ENCODE measurements at regions not wholly inside any gene's neighbourhood (a gene's known extent, or its start where the extent isn't known, plus 50 kb on each side); places are given as distances from the start of the nearest gene placed in this dataset.
"Not testable (repeated sequence)": the region's sequence is repeated elsewhere in the genome, so short reads cannot be mapped to it uniquely, and the experiment has no call there.

DNA sequence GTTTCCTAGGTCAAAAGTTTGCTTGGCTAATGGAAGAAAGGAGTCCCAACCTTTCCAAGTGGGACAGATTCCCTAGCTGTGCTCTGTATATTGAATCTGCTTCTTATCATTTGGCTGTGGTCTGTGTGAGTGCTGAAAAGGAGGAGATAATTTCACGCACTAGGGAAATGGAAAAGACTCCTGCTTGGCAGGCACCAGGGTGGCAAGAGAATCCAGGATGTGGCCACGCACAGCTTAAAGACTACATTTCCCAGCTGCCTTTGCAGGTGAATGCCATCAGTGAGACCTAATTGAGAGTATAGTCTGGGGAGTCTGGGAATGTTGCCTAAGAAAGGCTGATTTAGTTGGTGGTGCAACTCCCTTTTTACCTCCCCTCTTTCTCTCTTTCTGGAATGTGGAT, 253.5 kb upstream of the PLGLB1 start:
- DNase-seq (ENCODE audit: low read depth, low spot score); H3K27ac ChIP-seq (ENCODE audit: low read length); H3K36me3 ChIP-seq (ENCODE audit: control insufficient read depth, insufficient read depth, low read length); H3K4me3 ChIP-seq (ENCODE audit: low read length); H3K4me1 ChIP-seq (ENCODE audit: control insufficient read depth, insufficient read depth, low read length); H3K27me3 ChIP-seq (ENCODE audit: control insufficient read depth, insufficient read depth, low read length); H3K9me3 ChIP-seq (ENCODE audit: control insufficient read depth, insufficient read depth, low read length): not testable (repeated sequence)
- WGBS (ENCODE audit: insufficient coverage, insufficient read length), result no CpG with 5 or more reads among the region's 2 CpGs

DNA sequence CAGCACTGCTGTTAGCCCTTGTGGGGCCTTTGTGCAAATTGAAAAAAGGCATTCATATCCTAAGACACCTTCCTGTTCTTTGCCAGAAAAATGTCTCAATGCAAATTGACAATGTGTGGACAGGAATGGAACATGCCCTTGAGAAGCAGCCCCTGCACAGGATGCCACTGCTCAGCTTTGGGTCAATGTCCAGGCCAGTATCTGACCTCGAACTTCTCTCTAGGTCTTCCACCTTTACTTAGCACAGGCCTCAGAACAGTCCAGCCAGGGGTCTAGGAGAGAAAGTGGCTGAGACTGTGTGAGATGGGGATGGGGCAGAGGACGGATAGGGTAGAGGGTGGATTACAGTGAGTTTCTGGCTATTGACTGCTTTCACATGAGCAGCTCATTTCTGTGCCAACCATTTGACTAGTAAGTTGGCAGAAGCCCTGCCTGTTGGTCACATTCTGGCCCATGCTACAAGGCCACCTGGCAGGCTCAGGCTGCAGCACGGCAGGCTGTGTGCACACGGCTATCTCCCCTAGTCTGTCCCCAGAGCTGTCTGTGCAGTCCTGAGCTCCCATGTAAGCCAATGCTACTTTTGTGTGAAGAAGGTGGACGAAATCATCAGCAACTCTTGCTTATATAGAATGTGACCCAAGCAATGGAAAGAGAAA, 254.5 kb upstream of the PLGLB1 start:
- no CpG with 5 or more reads among the region's 5 CpGs for WGBS (ENCODE audit: insufficient coverage, insufficient read length)
- H3K4me1 ChIP-seq (ENCODE audit: control insufficient read depth, insufficient read depth, low read length); H3K4me3 ChIP-seq (ENCODE audit: low read length); DNase-seq (ENCODE audit: low read depth, low spot score); H3K27ac ChIP-seq (ENCODE audit: low read length); H3K36me3 ChIP-seq (ENCODE audit: control insufficient read depth, insufficient read depth, low read length); H3K9me3 ChIP-seq (ENCODE audit: control insufficient read depth, insufficient read depth, low read length); H3K27me3 ChIP-seq (ENCODE audit: control insufficient read depth, insufficient read depth, low read length): not testable (repeated sequence)

DNA sequence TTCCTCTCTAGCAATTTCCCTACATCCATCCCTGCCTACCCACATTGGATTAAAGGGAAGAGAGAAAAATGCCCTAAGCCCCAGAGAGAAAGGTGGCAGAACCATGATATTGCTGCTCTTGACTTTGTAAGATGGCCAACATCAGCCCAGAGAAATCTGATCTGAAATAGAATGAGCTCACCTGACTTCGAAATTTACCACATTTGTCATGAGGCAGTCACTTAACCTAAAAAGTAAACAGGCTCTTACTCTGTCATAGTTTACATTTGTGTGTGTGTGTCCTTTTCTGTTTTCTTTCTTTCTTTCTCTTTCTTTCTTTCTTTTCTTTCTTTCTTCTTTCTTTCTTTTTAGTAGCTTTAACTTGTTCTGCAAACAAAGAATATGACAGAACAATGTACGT, 255.0 kb upstream of the PLGLB1 start:
- no CpG with 5 or more reads among the region's 2 CpGs for WGBS (ENCODE audit: insufficient coverage, insufficient read length)
- H3K36me3 ChIP-seq (ENCODE audit: control insufficient read depth, insufficient read depth, low read length); H3K9me3 ChIP-seq (ENCODE audit: control insufficient read depth, insufficient read depth, low read length); H3K27ac ChIP-seq (ENCODE audit: low read length); H3K27me3 ChIP-seq (ENCODE audit: control insufficient read depth, insufficient read depth, low read length); H3K4me1 ChIP-seq (ENCODE audit: control insufficient read depth, insufficient read depth, low read length); DNase-seq (ENCODE audit: low read depth, low spot score); H3K4me3 ChIP-seq (ENCODE audit: low read length): not testable (repeated sequence)

DNA sequence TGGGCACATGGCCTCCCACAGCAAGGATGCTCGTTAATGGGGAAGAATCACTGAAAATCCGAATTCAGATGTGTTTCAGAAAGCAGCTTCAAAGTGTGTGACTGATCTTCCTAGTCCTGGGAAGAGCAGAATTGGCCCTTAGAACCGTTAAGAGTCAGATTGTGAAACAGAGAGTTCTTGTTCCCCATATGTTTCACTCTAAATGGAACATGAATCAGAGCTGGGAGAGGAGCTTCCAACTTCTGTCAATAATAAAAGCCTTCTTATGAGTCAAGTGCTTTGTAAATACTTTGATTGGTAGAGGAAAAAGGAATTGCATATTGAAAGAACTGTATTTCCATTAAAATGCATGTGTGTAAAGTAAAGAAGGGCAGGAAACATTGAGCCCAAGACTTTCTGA, 256.1 kb upstream of the PLGLB1 start:
- WGBS (ENCODE audit: insufficient coverage, insufficient read length), result no CpG with 5 or more reads among the region's 3 CpGs
- not testable (repeated sequence) for H3K4me3 ChIP-seq (ENCODE audit: low read length); H3K4me1 ChIP-seq (ENCODE audit: control insufficient read depth, insufficient read depth, low read length); H3K27ac ChIP-seq (ENCODE audit: low read length); H3K9me3 ChIP-seq (ENCODE audit: control insufficient read depth, insufficient read depth, low read length); H3K27me3 ChIP-seq (ENCODE audit: control insufficient read depth, insufficient read depth, low read length); DNase-seq (ENCODE audit: low read depth, low spot score); H3K36me3 ChIP-seq (ENCODE audit: control insufficient read depth, insufficient read depth, low read length)

DNA sequence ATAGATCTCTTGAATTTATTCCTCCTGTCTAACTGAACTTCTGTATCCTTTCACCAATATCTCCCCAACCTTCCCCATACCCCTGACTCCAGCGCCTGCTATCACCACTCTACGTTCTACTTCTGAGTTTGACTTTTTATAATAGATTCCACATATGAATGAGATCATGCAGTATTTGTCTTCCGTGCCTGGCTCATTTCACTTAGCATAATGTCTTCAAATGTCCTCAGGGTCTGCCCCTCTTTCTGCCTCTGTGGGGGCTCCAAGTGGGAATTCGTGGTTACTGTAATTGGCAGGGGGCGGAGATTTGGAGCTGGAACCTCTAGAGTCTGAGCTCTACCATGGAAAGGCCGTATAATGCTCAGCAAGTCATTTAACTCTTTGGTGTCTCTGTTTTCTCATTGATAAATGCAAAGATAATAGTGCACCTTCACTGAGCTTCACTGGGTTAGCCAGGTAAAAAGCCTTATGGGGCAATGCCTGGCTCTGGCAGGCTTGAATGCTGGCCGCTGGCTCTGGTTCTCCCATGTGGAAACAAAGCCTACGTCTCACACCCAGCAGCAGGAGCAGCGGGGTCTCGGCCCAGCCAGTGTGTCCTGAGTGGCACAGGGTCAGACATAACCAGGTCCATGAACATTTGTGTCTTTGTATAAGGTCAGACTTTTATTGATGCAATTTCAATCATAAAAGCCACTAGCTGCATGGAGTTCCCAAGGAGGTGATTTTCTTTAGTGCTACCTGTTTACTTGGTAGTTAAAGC, 259.1 kb upstream of the PLGLB1 start:
- not testable (repeated sequence) for H3K4me1 ChIP-seq (ENCODE audit: control insufficient read depth, insufficient read depth, low read length); H3K27ac ChIP-seq (ENCODE audit: low read length); DNase-seq (ENCODE audit: low read depth, low spot score); H3K36me3 ChIP-seq (ENCODE audit: control insufficient read depth, insufficient read depth, low read length); H3K4me3 ChIP-seq (ENCODE audit: low read length); H3K9me3 ChIP-seq (ENCODE audit: control insufficient read depth, insufficient read depth, low read length); H3K27me3 ChIP-seq (ENCODE audit: control insufficient read depth, insufficient read depth, low read length)
- no CpG with 5 or more reads among the region's 10 CpGs for WGBS (ENCODE audit: insufficient coverage, insufficient read length)

DNA sequence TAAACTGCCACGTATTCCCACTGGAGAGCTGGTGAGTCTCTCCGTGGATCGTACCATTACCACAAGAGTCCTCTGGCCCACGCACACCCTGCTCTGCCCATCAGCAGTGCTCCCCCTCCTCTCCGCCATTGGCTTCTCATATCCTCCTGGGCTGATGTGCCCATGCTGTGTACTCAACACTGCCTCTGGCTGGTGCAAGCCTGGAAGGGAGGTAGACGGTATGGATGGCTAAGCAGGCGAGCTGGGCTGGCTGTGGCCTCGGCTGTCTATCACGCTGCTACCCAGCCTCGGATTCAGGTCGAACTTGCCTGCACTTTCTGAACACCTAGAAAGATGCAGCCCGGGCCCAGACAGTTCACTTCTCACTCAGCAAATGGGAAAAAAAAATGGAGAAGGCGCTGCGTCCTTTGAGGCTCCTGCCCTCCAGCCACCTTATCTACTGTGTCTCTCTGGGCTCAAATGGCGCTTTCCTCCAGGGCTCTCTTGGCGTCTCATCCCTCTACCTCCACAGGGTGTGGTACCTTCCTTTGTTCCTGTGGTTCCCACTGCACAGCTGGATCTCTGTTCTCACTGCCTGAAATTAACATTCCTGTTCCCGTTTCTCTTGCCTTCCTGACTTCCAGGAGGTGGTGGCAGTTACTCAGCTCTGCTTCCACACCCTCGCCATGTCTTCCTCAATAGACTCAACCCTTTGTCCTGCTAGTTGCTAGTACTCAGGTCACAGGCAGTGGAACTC, 262.3 kb upstream of the PLGLB1 start:
- not testable (repeated sequence) for H3K27me3 ChIP-seq (ENCODE audit: control insufficient read depth, insufficient read depth, low read length); H3K27ac ChIP-seq (ENCODE audit: low read length); H3K9me3 ChIP-seq (ENCODE audit: control insufficient read depth, insufficient read depth, low read length); H3K4me3 ChIP-seq (ENCODE audit: low read length); H3K4me1 ChIP-seq (ENCODE audit: control insufficient read depth, insufficient read depth, low read length); H3K36me3 ChIP-seq (ENCODE audit: control insufficient read depth, insufficient read depth, low read length)
- peak; percentile 5 for DNase-seq (ENCODE audit: low read depth, low spot score)
- no CpG with 5 or more reads among the region's 18 CpGs for WGBS (ENCODE audit: insufficient coverage, insufficient read length)

DNA sequence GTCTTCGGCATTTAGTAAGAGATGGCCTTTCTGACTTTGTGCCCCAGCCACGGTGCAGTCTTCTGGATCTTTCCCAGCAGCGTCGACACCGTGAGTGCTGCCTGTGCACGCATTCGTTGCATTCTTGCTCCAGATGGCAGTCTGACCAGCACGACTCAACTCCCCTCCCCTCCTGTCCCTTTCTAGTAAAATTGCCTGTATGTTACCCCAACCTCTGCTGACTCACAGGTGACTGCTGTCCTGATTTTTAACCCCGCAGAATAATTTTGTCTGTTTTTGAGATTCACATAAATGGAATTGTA, 262.8 kb upstream of the PLGLB1 start:
- H3K4me3 ChIP-seq (ENCODE audit: low read length); H3K36me3 ChIP-seq (ENCODE audit: control insufficient read depth, insufficient read depth, low read length); H3K27me3 ChIP-seq (ENCODE audit: control insufficient read depth, insufficient read depth, low read length); H3K27ac ChIP-seq (ENCODE audit: low read length); H3K4me1 ChIP-seq (ENCODE audit: control insufficient read depth, insufficient read depth, low read length); DNase-seq (ENCODE audit: low read depth, low spot score); H3K9me3 ChIP-seq (ENCODE audit: control insufficient read depth, insufficient read depth, low read length): not testable (repeated sequence)
- WGBS (ENCODE audit: insufficient coverage, insufficient read length), result no CpG with 5 or more reads among the region's 9 CpGs

DNA sequence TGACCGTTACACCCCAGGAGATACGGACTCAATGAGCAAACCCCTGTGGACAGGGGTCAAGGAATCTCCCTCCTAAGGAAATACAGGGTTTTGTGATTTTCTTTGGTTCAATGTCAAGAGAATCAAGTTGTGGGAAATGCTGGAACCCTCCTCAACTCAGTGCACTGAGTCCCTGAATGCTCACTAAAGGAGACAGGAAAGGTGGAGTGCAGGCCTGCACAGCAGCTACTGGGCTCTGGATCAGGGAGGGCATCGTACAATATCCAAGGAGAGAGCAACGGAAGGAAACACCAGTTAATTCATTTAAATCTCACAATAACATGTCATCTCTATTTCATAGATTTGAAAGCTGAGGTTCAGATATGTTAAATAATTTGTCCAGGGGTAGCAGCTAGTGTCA, 263.5 kb upstream of the PLGLB1 start:
- no CpG with 5 or more reads among the region's 4 CpGs for WGBS (ENCODE audit: insufficient coverage, insufficient read length)
- not testable (repeated sequence) for H3K36me3 ChIP-seq (ENCODE audit: control insufficient read depth, insufficient read depth, low read length)

DNA sequence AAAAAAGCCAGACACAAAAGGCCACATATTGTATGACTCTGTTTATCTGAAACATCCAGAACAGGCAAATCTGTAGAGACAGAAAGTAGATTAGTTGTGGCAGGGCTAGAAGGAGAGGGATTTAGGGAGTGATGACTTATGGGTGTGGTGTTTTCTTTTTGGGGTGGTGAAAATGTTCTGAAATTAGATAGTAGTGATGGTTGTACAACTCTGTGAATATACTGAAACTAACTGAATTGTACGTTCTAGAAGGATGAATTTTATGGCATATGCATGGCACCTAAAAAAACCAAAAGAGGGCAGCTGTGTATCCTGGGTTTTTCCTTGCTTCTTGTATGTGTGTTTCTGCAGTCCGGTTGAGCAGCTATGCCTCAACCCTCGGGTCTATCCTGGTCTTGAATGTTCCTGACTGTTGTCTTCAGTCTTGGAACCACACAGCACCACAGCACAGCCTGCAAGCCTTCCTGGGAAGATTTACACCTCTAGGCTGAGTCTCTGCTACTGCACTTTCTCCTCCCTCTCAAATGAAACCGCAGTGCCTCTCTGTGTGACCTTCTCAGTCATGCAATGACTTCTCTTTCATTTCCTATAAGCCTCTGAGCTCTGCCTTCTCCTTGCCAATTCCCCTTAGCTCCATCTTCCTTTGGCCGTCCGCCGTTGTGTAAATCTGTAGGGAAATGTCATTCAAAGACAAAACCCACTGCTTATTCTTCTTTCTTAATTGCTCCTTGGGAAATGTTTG, 269.1 kb upstream of the PLGLB1 start:
- WGBS (ENCODE audit: insufficient coverage, insufficient read length), result no CpG with 5 or more reads among the region's 7 CpGs
- H3K27me3 ChIP-seq (ENCODE audit: control insufficient read depth, insufficient read depth, low read length); DNase-seq (ENCODE audit: low read depth, low spot score); H3K9me3 ChIP-seq (ENCODE audit: control insufficient read depth, insufficient read depth, low read length); H3K4me1 ChIP-seq (ENCODE audit: control insufficient read depth, insufficient read depth, low read length); H3K4me3 ChIP-seq (ENCODE audit: low read length); H3K27ac ChIP-seq (ENCODE audit: low read length); H3K36me3 ChIP-seq (ENCODE audit: control insufficient read depth, insufficient read depth, low read length): not testable (repeated sequence)

More for the DNA sequence above, 263.5 kb upstream of the PLGLB1 start:
- H3K9me3 ChIP-seq (ENCODE audit: control insufficient read depth, insufficient read depth, low read length); H3K27ac ChIP-seq (ENCODE audit: low read length); H3K4me1 ChIP-seq (ENCODE audit: control insufficient read depth, insufficient read depth, low read length); H3K4me3 ChIP-seq (ENCODE audit: low read length); H3K27me3 ChIP-seq (ENCODE audit: control insufficient read depth, insufficient read depth, low read length); DNase-seq (ENCODE audit: low read depth, low spot score): not testable (repeated sequence)

DNA sequence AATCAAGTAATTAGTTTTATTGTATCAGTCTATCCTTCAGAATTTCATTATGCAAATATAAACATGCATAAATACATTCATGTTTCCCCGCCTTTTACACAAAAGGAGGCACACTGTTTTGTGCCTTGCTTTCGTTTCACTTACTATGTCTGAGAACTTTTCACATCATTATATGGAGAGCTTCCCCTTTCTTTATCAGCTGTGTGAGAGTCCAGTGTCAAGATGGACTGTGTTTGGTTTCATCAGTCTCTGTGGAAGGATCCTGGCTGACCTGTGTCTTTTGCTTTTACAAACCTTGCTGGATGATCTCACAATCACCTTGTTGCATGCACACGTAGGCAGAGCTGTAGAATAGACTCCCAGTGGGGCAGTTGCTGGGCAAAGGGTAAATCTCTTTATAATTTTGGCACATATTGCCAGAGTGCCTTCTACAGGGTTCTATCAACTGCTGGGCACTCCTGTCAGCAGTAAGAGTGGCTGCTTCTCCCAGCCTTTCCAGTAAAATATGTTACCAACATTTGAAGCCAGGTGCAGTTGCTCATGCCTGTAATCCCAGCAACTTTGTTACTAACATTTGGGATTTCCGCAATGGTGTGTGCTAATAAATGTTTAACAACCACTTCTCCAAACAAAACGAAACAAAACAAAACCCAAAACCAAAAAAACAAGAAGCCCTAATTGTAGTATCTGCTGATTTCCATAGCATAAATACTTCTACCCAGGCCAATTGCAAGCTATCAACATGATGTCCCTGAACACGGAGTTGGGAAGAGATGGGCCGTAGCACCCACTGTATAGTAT, 270.0 kb upstream of the PLGLB1 start:
- H3K27me3 ChIP-seq (ENCODE audit: control insufficient read depth, insufficient read depth, low read length); H3K27ac ChIP-seq (ENCODE audit: low read length); DNase-seq (ENCODE audit: low read depth, low spot score); H3K4me1 ChIP-seq (ENCODE audit: control insufficient read depth, insufficient read depth, low read length); H3K9me3 ChIP-seq (ENCODE audit: control insufficient read depth, insufficient read depth, low read length); H3K36me3 ChIP-seq (ENCODE audit: control insufficient read depth, insufficient read depth, low read length); H3K4me3 ChIP-seq (ENCODE audit: low read length): not testable (repeated sequence)
- WGBS (ENCODE audit: insufficient coverage, insufficient read length), result 100% methylated on average over 1 of the region's 7 CpGs

Data from iPS DF 6.9 (cell line).